H1 (cell line): ENCODE measurements at regions not wholly inside any gene's neighbourhood (a gene's known extent, or its start where the extent isn't known, plus 50 kb on each side); places are given as distances from the start of the nearest gene placed in this dataset.

Experiments
- BACH1 ChIP-seq: IDR thresholded peaks from 2 replicates; pipeline ENCODE4 v1.6.1; 2012; ENCODE audit warnings: low read length, improper control_type of control experiment
- HDAC2 ChIP-seq, 2 experiments: fragments of 300-600 bp in 1 of 2; sonication (generic) in 1 of 2; IDR thresholded peaks; 2 replicates each; pipeline ENCODE4 v1.6.1; 2011 to 2012; ENCODE audit warnings: low read depth in 2 of 2, low read length in 2 of 2, mild to moderate bottlenecking in 2 of 2, moderate library complexity in 2 of 2, borderline replicate concordance in 1 of 2, inconsistent platforms in 1 of 2
- HDAC6 ChIP-seq: IDR thresholded peaks from one replicate; pipeline ENCODE4 v1.7.1; 2012; ENCODE audit warnings: low read depth, mild to moderate bottlenecking, inconsistent platforms, low read length, moderate library complexity
- NANOG ChIP-seq: IDR thresholded peaks from 2 replicates; pipeline ENCODE4 v1.6.1; 2011; ENCODE audit warnings: low read length, low read depth, mild to moderate bottlenecking, inconsistent platforms; ENCODE audit not compliant: insufficient read depth, poor library complexity, severe bottlenecking
- SP1 ChIP-seq: IDR thresholded peaks from 2 replicates; pipeline ENCODE4 v1.6.1; 2011; ENCODE audit warnings: low read depth, low read length
- TEAD4 ChIP-seq: IDR thresholded peaks from 2 replicates; pipeline ENCODE4 v1.6.1; 2012; ENCODE audit warnings: low read depth, low read length, inconsistent platforms, mixed read lengths

GRCh38 chr11:70671083-70671482 is 272.8 kb downstream of the CTTN start (continued):
- no peak for TF ChIP-seq HDAC2 (IDR thresholded peaks at IDR 0.05; ENCODE audit: borderline replicate concordance in 1 of 2, low read depth in 2 of 2, low read length in 2 of 2)
- no peak for TF ChIP-seq HDAC6
- no peak for TF ChIP-seq NANOG
- no peak for TF ChIP-seq TEAD4
- TF ChIP-seq SP1 = no peak
- TF ChIP-seq BACH1 = no peak
